ENCODE measurements at regions not wholly inside any gene's neighbourhood (a gene's known extent, or its start where the extent isn't known, plus 50 kb on each side); places are given as distances from the start of the nearest gene placed in this dataset.
A peak's percentile ranks its signal among the peaks of the same experiment; 100 is the strongest.

- DNase-seq (ENCODE audit: low spot score), result no peak
These were observed 105.7 kb upstream of the KL start for GRCh38 chr13:32910530-32910929.

- peak; percentile 50 for DNase-seq (ENCODE audit: low spot score)
These were observed 104.7 kb upstream of the KL start for GRCh38 chr13:32911506-32911905.

- DNase-seq (ENCODE audit: low spot score), result no peak
These were observed 101.5 kb upstream of the KL start for GRCh38 chr13:32914686-32915085.

GRCh38 chr13:32917504-32917903, 98.7 kb upstream of the KL start:
- no peak for DNase-seq (ENCODE audit: low spot score)

GRCh38 chr13:32923725-32924124, 92.5 kb upstream of the KL start:
- DNase-seq (ENCODE audit: low spot score), result no peak

- DNase-seq (ENCODE audit: low spot score), result no peak
These were observed 91.3 kb upstream of the KL start for GRCh38 chr13:32924886-32925285.

- DNase-seq (ENCODE audit: low spot score), result no peak
These were observed 90.7 kb upstream of the KL start for GRCh38 chr13:32925506-32925905.

GRCh38 chr13:32932376-32932775, 83.8 kb upstream of the KL start:
- no peak for DNase-seq (ENCODE audit: low spot score)

- DNase-seq (ENCODE audit: low spot score), result no peak
These were observed 79.5 kb upstream of the KL start for GRCh38 chr13:32936716-32937115.

- DNase-seq (ENCODE audit: low spot score), result no peak
These were observed 77.9 kb upstream of the KL start for GRCh38 chr13:32938314-32938713.

- DNase-seq (ENCODE audit: low spot score), result no peak
These were observed 77.3 kb upstream of the KL start for GRCh38 chr13:32938907-32939306.

GRCh38 chr13:32940601-32941000, 75.6 kb upstream of the KL start:
- peak; percentile 9 for DNase-seq (ENCODE audit: low spot score)

- no peak for DNase-seq (ENCODE audit: low spot score)
These were observed 74.9 kb upstream of the KL start for GRCh38 chr13:32941368-32941767.

- no peak for DNase-seq (ENCODE audit: low spot score)
These were observed 69.7 kb upstream of the KL start for GRCh38 chr13:32946558-32946957.

GRCh38 chr13:32947411-32948276, 68.6 kb upstream of the KL start:
- no peak for DNase-seq (ENCODE audit: low spot score)

GRCh38 chr13:32949820-32950219, 66.4 kb upstream of the KL start:
- no peak for DNase-seq (ENCODE audit: low spot score)

GRCh38 chr13:32951580-32951979, 64.6 kb upstream of the KL start:
- DNase-seq (ENCODE audit: low spot score), result no peak

- DNase-seq (ENCODE audit: low spot score), result no peak
These were observed 60.2 kb upstream of the KL start for GRCh38 chr13:32955881-32956594.

- no peak for DNase-seq (ENCODE audit: low spot score)
These were observed 59.7 kb upstream of the KL start for GRCh38 chr13:32956595-32956933.

- no peak for DNase-seq (ENCODE audit: low spot score)
These were observed 55.6 kb upstream of the KL start for GRCh38 chr13:32960626-32961025.

- DNase-seq (ENCODE audit: low spot score), result no peak
These were observed 54.5 kb upstream of the KL start for GRCh38 chr13:32961724-32962123.

- no peak for DNase-seq (ENCODE audit: low spot score)
These were observed 53.9 kb upstream of the KL start for GRCh38 chr13:32962342-32962741.

- no peak for DNase-seq (ENCODE audit: low spot score)
These were observed 51.2 kb upstream of the KL start for GRCh38 chr13:32964987-32965386.

Data from H4 (cell line).